ENCODE measurements at regions not wholly inside any gene's neighbourhood (a gene's known extent, or its start where the extent isn't known, plus 50 kb on each side); places are given as distances from the start of the nearest gene placed in this dataset.

DNA sequence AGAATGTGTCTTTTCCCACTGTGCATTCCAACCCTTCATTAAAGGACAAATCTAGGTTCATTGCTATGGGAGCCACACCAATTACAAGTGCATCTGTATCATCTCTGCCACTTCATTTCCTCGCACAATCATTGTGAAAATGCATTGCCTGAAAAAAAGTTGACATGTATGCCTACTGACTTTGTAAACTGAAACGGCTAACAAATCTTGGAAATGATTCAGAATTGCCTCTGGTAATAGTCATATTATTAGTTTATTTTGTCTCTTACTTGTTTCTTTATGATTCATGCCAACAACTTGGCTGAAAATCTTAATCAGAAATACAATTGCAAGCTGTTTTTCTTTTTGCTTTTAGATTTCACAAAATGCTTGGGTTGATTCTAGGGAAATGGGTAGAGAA, 497.1 kb downstream of the ZIC1 start:
- Mint-ChIP-seq H3K27ac (no peak overlapping the region), H3K9me3 (peaks cover 3% of the 10 kb centered on the region), H3K27me3 (no peaks in the 10 kb centered on the region), H3K4me1 (no peaks in the 10 kb centered on the region), H3K36me3 (no peaks in the 10 kb centered on the region), H3K4me3 (no peak overlapping the region)
- CTCF ChIA-PET = no interaction called here
- DNase-seq = no peak

GRCh38 chr3:147914532-147914931, 505.4 kb downstream of the ZIC1 start:
- no peaks in the 10 kb centered on the region for H3K27me3 Mint-ChIP-seq
- DNase-seq = no peak
- CTCF ChIA-PET = no interaction called here
- no peaks in the 10 kb centered on the region for H3K36me3 Mint-ChIP-seq
- peaks cover 3% of the 10 kb centered on the region for H3K9me3 Mint-ChIP-seq
- no peaks in the 10 kb centered on the region for H3K4me1 Mint-ChIP-seq
- no peak overlapping the region for H3K4me3 Mint-ChIP-seq
- H3K27ac Mint-ChIP-seq = no peak overlapping the region

GRCh38 chr3:147915057-147915456, 505.9 kb downstream of the ZIC1 start:
- H3K27ac Mint-ChIP-seq = no peak overlapping the region
- H3K4me3 Mint-ChIP-seq = no peak overlapping the region
- H3K27me3 Mint-ChIP-seq = no peaks in the 10 kb centered on the region
- H3K9me3 Mint-ChIP-seq = peaks cover 5% of the 10 kb centered on the region
- H3K4me1 Mint-ChIP-seq = no peaks in the 10 kb centered on the region
- CTCF ChIA-PET = no interaction called here
- DNase-seq = no peak
- H3K36me3 Mint-ChIP-seq = no peaks in the 10 kb centered on the region

- Mint-ChIP-seq H3K4me1 (no peaks in the 10 kb centered on the region), H3K36me3 (no peaks in the 10 kb centered on the region), H3K4me3 (no peak overlapping the region), H3K27ac (no peak overlapping the region), H3K9me3 (peaks cover 2% of the 10 kb centered on the region), H3K27me3 (no peaks in the 10 kb centered on the region)
- no peak for DNase-seq
- CTCF ChIA-PET = no interaction called here
Observed at GRCh38 chr3:147919496-147919895, 510.3 kb downstream of the ZIC1 start.

- Mint-ChIP-seq H3K9me3 (peaks cover 2% of the 10 kb centered on the region), H3K36me3 (no peaks in the 10 kb centered on the region), H3K27me3 (no peaks in the 10 kb centered on the region), H3K4me3 (no peak overlapping the region), H3K4me1 (no peaks in the 10 kb centered on the region), H3K27ac (no peak overlapping the region)
- DNase-seq = no peak
- CTCF ChIA-PET = no interaction called here
Observed at GRCh38 chr3:147921051-147921450, 511.9 kb downstream of the ZIC1 start.

DNA sequence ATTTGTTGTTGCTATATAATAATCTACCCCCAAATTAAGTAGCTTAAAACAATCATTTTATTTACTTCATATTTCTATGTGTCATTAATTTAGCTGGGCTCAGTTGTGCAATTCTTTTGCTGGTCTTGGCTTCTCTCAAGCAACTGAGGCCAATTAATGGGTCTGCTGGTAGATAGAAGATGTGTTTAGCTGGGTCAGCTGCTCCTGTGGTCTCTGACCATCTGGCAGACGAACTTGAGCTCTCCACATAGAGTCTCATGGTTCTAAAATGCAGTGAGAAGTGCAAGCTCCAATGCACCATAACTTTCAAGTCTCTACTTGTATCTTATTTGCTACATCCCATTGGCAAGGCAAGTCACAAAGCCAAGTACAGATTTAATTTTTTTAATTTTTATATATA, 515.6 kb downstream of the ZIC1 start:
- H3K9me3 Mint-ChIP-seq = no peaks in the 10 kb centered on the region
- no peaks in the 10 kb centered on the region for H3K27me3 Mint-ChIP-seq
- no peak overlapping the region for H3K4me3 Mint-ChIP-seq
- no peaks in the 10 kb centered on the region for H3K36me3 Mint-ChIP-seq
- CTCF ChIA-PET = no interaction called here
- no peak for DNase-seq
- H3K27ac Mint-ChIP-seq = no peak overlapping the region
- no peaks in the 10 kb centered on the region for H3K4me1 Mint-ChIP-seq

GRCh38 chr3:147925272-147925671, 516.1 kb downstream of the ZIC1 start:
- H3K9me3 Mint-ChIP-seq = no peaks in the 10 kb centered on the region
- H3K36me3 Mint-ChIP-seq = no peaks in the 10 kb centered on the region
- no peak for DNase-seq
- no peaks in the 10 kb centered on the region for H3K4me1 Mint-ChIP-seq
- H3K27me3 Mint-ChIP-seq = no peaks in the 10 kb centered on the region
- CTCF ChIA-PET = no interaction called here
- no peak overlapping the region for H3K27ac Mint-ChIP-seq
- no peak overlapping the region for H3K4me3 Mint-ChIP-seq

DNA sequence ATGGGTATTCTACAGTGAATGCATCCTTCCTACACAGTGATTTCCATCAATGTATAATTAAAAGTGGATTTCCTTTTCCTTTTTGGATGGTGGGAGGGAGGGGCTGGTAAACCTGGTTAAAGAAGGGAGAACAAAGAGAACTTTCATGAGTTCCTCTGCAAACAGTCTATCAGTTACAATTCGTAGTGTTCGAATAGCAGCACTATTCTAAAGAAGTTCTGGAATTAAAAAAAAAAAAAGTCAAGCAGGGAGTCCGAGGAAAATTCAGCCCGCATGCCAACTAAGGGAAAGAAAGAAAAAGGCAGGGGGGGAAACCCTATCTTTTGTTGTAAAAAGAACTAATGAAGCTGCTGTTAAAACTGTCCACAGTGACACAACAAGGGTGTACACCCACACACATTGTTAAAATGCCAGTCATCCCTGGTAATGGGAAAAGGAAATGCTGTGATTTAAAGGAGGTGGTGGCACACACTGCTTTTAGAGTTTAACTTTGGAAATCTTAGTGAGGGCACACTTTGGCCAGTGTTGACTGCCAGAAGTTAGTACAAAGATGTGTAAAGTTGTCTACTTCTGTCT, 521.2 kb downstream of the ZIC1 start:
- CTCF ChIA-PET = no interaction called here
- Mint-ChIP-seq H3K27ac (no peak overlapping the region), H3K9me3 (no peaks in the 10 kb centered on the region), H3K36me3 (no peaks in the 10 kb centered on the region), H3K4me3 (no peak overlapping the region), H3K27me3 (no peaks in the 10 kb centered on the region), H3K4me1 (no peaks in the 10 kb centered on the region)
- DNase-seq = no peak

- CTCF ChIA-PET = no interaction called here
- no peak overlapping the region for H3K4me3 Mint-ChIP-seq
- H3K27ac Mint-ChIP-seq = no peak overlapping the region
- no peak for DNase-seq
- no peaks in the 10 kb centered on the region for H3K4me1 Mint-ChIP-seq
- H3K36me3 Mint-ChIP-seq = no peaks in the 10 kb centered on the region
- H3K9me3 Mint-ChIP-seq = no peaks in the 10 kb centered on the region
- no peaks in the 10 kb centered on the region for H3K27me3 Mint-ChIP-seq
Observed at GRCh38 chr3:147934451-147935180, 525.5 kb downstream of the ZIC1 start.

DNA sequence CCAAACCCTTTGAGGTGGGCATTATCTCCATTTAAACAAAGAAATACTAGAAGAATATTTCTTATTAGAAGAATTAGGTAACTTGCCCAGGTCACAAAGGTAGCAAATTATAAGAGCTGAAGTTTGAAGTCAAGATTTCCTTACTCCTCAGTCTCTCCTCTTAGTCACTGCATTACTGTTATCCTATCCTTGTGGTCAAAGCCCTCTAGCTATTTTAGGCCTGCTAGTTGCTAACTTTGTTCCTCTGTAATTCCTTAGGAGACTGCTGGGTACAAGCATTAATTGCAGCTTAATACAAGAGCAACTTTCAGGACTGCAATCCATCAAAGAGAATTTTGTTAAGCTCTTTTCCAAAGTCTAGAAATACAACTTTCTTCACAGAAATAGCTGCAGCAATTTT, 528.2 kb downstream of the ZIC1 start:
- DNase-seq = no peak
- Mint-ChIP-seq H3K4me3 (no peak overlapping the region), H3K4me1 (no peaks in the 10 kb centered on the region), H3K36me3 (no peaks in the 10 kb centered on the region), H3K27ac (no peak overlapping the region), H3K27me3 (no peaks in the 10 kb centered on the region), H3K9me3 (no peaks in the 10 kb centered on the region)
- CTCF ChIA-PET = no interaction called here

DNA sequence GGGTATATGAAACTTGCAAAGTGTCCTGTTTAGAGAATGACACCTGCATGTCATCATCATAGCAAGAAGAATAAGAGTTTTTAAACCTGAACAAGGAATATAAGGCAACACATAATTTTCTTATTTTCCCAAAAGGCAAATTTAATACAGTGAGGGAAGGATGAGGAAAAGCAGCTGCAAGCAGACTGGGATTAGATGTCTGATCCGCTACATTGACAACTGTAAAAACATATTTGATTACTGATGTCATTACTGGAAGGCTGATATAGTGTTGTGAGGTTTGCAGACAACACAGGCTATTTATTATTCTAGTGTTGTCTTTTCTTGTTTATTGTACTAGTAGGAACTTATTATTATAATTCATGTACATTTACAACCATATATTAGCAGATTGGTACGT, 528.7 kb downstream of the ZIC1 start:
- CTCF ChIA-PET = no interaction called here
- Mint-ChIP-seq H3K9me3 (no peaks in the 10 kb centered on the region), H3K4me1 (no peaks in the 10 kb centered on the region), H3K36me3 (no peaks in the 10 kb centered on the region), H3K27ac (no peak overlapping the region), H3K27me3 (no peaks in the 10 kb centered on the region), H3K4me3 (no peak overlapping the region)
- DNase-seq = no peak

GRCh38 chr3:147939425-147939824, 530.3 kb downstream of the ZIC1 start:
- DNase-seq = no peak
- Mint-ChIP-seq H3K4me3 (no peak overlapping the region), H3K36me3 (no peaks in the 10 kb centered on the region), H3K4me1 (no peaks in the 10 kb centered on the region), H3K9me3 (no peaks in the 10 kb centered on the region), H3K27ac (no peak overlapping the region), H3K27me3 (no peaks in the 10 kb centered on the region)
- CTCF ChIA-PET = no interaction called here

- CTCF ChIA-PET = no interaction called here
- Mint-ChIP-seq H3K27me3 (no peaks in the 10 kb centered on the region), H3K36me3 (no peaks in the 10 kb centered on the region), H3K4me1 (no peaks in the 10 kb centered on the region), H3K4me3 (no peak overlapping the region), H3K9me3 (no peaks in the 10 kb centered on the region), H3K27ac (no peak overlapping the region)
- no peak for DNase-seq
Observed at GRCh38 chr3:147939839-147940238, 530.7 kb downstream of the ZIC1 start.

- Mint-ChIP-seq H3K27ac (no peak overlapping the region), H3K4me1 (no peaks in the 10 kb centered on the region), H3K36me3 (no peaks in the 10 kb centered on the region), H3K4me3 (no peak overlapping the region), H3K27me3 (no peaks in the 10 kb centered on the region), H3K9me3 (no peaks in the 10 kb centered on the region)
- CTCF ChIA-PET = no interaction called here
- no peak for DNase-seq
Observed at GRCh38 chr3:147940405-147941193, 531.4 kb downstream of the ZIC1 start.

DNA sequence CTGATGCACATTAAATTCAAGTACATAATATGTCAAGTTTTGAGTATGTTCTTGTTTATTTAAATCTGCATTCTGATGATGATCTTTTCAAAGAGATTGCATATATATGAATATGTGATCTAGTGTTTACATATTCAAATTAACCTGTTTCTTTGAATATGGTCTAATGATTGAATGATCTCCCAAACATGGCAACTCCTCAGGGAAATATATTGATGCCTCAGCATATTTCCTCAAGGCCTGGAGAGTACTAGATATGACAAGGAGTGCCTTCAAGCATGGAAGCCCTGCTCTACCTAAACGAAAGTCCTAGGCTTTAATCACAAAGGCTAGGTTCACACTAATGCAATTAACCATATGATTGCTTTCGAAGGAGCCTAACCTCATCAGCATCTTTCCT, 532.8 kb downstream of the ZIC1 start:
- no peak overlapping the region for H3K4me3 Mint-ChIP-seq
- CTCF ChIA-PET = no interaction called here
- no peaks in the 10 kb centered on the region for H3K27me3 Mint-ChIP-seq
- H3K36me3 Mint-ChIP-seq = no peaks in the 10 kb centered on the region
- no peaks in the 10 kb centered on the region for H3K9me3 Mint-ChIP-seq
- no peaks in the 10 kb centered on the region for H3K4me1 Mint-ChIP-seq
- DNase-seq = no peak
- no peak overlapping the region for H3K27ac Mint-ChIP-seq
